H1 (cell line): ENCODE measurements at regions not wholly inside any gene's neighbourhood (a gene's known extent, or its start where the extent isn't known, plus 50 kb on each side); places are given as distances from the start of the nearest gene placed in this dataset.

Experiments
- CBX5 ChIP-seq: fragments of 300-800, 300-1000 bp; sonication (generic); IDR thresholded peaks from 2 replicates; pipeline ENCODE4 v1.7.1; 2016; ENCODE audit warnings: antibody characterized with exemption, low read length, low read depth
- CHD1 ChIP-seq: IDR thresholded peaks from 2 replicates; pipeline ENCODE4 v1.6.1; 2012; ENCODE audit warnings: low read depth, low read length, improper control_type of control experiment
- CHD7 ChIP-seq: fragments of 300-600 bp; sonication (generic); IDR thresholded peaks from 2 replicates; pipeline ENCODE4 v1.7.1; 2012; ENCODE audit warnings: low read length, moderate library complexity, mild to moderate bottlenecking, inconsistent platforms; ENCODE audit not compliant: insufficient replicate concordance
- CTCF ChIP-seq, 3 experiments: IDR thresholded peaks; 1 replicate in 2 of 3; 2 replicates in 1 of 3; pipeline versions ENCODE4 v1.5.1 to v1.6.1; 2011; ENCODE audit warnings: low read length in 3 of 3, mild to moderate bottlenecking in 3 of 3, inconsistent platforms in 2 of 3, low read depth in 1 of 3, moderate library complexity in 1 of 3; ENCODE audit not compliant: insufficient read depth in 1 of 3; ENCODE audit errors: control extremely low read depth in 1 of 3
- KDM1A ChIP-seq: fragments of 200-600, 300-600 bp; sonication (generic); IDR thresholded peaks from 2 replicates; pipeline ENCODE4 v1.7.1; 2016; ENCODE audit warnings: mild to moderate bottlenecking, low read length, borderline replicate concordance
- MAFK ChIP-seq: IDR thresholded peaks from 2 replicates; pipeline ENCODE4 v1.6.1; 2012; ENCODE audit warnings: low read depth, mild to moderate bottlenecking, improper control_type of control experiment, low read length
- POLR2A ChIP-seq, 2 experiments: IDR thresholded peaks; 1 replicate in 1 of 2; 2 replicates in 1 of 2; pipeline ENCODE4 v1.6.1; 2011; ENCODE audit warnings: low read depth in 2 of 2, low read length in 2 of 2, mild to moderate bottlenecking in 2 of 2; ENCODE audit errors: control extremely low read depth in 1 of 2
- POLR2AphosphoS5 ChIP-seq: IDR thresholded peaks from 2 replicates; pipeline ENCODE4 v1.6.1; 2011; ENCODE audit warnings: low read depth, low read length
- TAF1 ChIP-seq: IDR thresholded peaks from 2 replicates; pipeline ENCODE4 v1.6.1; 2011; ENCODE audit warnings: mild to moderate bottlenecking, low read depth, low read length
- ZNF274 ChIP-seq: IDR thresholded peaks from 2 replicates; pipeline ENCODE4 v1.7.0; 2012; ENCODE audit warnings: low read length, borderline replicate concordance; ENCODE audit errors: extremely low read depth
- TF ChIP-seq, protein P1 (sequence below): IDR thresholded peaks from 2 replicates; pipeline ENCODE4 v1.6.1; 2011; ENCODE audit warnings: low read length, improper control_type of control experiment

DNA sequence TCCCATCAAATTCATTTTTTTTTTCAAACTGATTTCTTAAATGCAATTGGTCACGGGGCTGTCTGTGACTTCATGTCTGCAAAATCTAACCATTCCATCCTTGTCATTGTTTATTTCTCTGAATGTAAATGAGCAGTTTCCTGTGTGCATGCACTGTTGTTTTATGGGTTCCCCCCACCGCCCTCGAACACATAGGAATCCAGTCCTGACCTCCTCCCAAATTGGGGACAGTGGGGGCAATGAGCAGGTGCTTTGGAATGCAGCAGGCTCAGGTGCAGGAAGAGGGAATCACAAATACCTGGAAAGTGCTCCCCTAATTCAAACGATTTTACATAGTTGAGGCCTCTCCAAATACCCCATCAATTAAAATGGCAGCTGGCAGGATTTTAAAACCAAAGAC is 62.6 kb upstream of the ESRRB start:
- TF ChIP-seq CHD1, result no peak
- no peak for TF ChIP-seq KDM1A
- TF ChIP-seq CBX5, result no peak
- no peak for TF ChIP-seq CTCF (IDR thresholded peaks at IDR 0.05; ENCODE audit: control extremely low read depth in 1 of 3, insufficient read depth in 1 of 3, low read depth in 1 of 3, low read length in 3 of 3)
- no peak for TF ChIP-seq MAFK
- TF ChIP-seq CHD7, result no peak
- no peak for TF ChIP-seq POLR2AphosphoS5
- no peak for TF ChIP-seq ZNF274
- no peak for TF ChIP-seq TAF1
- TF ChIP-seq, protein P1, sequence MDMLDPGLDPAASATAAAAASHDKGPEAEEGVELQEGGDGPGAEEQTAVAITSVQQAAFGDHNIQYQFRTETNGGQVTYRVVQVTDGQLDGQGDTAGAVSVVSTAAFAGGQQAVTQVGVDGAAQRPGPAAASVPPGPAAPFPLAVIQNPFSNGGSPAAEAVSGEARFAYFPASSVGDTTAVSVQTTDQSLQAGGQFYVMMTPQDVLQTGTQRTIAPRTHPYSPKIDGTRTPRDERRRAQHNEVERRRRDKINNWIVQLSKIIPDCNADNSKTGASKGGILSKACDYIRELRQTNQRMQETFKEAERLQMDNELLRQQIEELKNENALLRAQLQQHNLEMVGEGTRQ, result no peak
- no peak for TF ChIP-seq POLR2A (IDR thresholded peaks at IDR 0.05; ENCODE audit: control extremely low read depth in 1 of 2, low read depth in 2 of 2, low read length in 2 of 2)
